Retinal pigment epithelial cell (primary cell): ENCODE measurements at regions not wholly inside any gene's neighbourhood (a gene's known extent, or its start where the extent isn't known, plus 50 kb on each side); places are given as distances from the start of the nearest gene placed in this dataset.

Source experiments
- DNase-seq: peaks from one replicate; pipeline ENCODE4 v3.0.0-alpha.2; 2010; ENCODE audit warnings: low read depth
- H3K4me3 ChIP-seq: 2 replicates; pipeline ENCODE4 v1.5.1; 2011; ENCODE audit warnings: mild to moderate bottlenecking, low read length, control low read depth, moderate library complexity
- CTCF ChIP-seq: conservative IDR thresholded peaks from 2 replicates; pipeline ENCODE4 v1.5.1; 2011; ENCODE audit warnings: low read depth, low read length, control low read depth, inconsistent platforms

GRCh38 chr15:46617507-46617906 lies 982.7 kb downstream of the SQOR start:
- DNase-seq, result no peak
- TF ChIP-seq CTCF, result no peak
- no peak overlapping the region for H3K4me3 ChIP-seq

- TF ChIP-seq CTCF, result no peak
- no peak overlapping the region for H3K4me3 ChIP-seq
- no peak for DNase-seq
Observed at GRCh38 chr15:46618984-46619383, 984.2 kb downstream of the SQOR start.

- DNase-seq, result no peak
- H3K4me3 ChIP-seq, result no peak overlapping the region
- TF ChIP-seq CTCF, result no peak
Observed at GRCh38 chr15:46620392-46621013, 985.7 kb downstream of the SQOR start.

- H3K4me3 ChIP-seq, result no peak overlapping the region
- TF ChIP-seq CTCF, result no peak
- DNase-seq, result no peak
Observed at GRCh38 chr15:46622851-46623250, 988.0 kb downstream of the SQOR start.

GRCh38 chr15:46636206-46636605 lies 1001.4 kb downstream of the SQOR start:
- TF ChIP-seq CTCF, result no peak
- no peak for DNase-seq
- no peak overlapping the region for H3K4me3 ChIP-seq

GRCh38 chr15:46644501-46645481 lies 1010.0 kb downstream of the SQOR start:
- no peak for DNase-seq
- no peak overlapping the region for H3K4me3 ChIP-seq
- TF ChIP-seq CTCF, result no peak
